ENCODE measurements at regions not wholly inside any gene's neighbourhood (a gene's known extent, or its start where the extent isn't known, plus 50 kb on each side); places are given as distances from the start of the nearest gene placed in this dataset.

DNA sequence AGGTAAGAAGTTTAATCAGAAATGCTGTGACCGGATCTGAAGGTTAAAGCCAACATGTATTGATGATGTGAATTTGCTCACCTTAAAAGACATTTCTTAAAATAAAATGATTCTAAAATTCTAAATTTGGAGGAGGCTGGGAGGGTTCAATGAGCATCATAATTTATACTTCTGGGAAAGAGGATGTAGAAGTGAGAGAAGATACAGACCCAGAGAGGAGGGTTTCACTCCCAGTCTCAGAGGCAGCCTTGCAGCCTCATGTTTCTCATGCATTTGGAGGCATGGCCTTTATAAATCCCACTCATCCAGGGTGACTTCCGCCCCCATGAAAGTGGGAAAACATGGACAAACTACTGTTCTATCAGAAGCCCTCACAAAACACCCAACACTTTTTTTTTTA lies 305.6 kb upstream of the PITRM1 start:
- DNase-seq: no peak

DNA sequence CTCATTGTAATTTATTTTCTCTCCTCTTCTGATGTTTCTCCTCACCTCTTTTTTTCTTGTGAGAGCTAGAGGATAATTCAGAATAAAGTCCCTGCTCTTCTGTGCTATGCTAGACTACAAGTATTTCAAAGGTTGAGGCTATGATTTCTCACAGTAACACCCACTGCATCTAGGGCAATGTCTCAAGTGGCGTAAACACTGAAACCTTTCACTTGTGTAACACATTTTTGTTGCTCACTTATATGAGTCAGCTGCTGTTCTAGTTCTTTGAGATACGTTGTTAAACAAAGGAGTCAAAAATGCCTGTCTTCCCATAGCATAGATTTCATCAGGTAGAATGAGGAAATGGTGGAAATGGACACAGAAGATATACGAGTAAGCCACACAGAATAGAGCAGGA lies 305.1 kb upstream of the PITRM1 start:
- DNase-seq: no peak

DNA sequence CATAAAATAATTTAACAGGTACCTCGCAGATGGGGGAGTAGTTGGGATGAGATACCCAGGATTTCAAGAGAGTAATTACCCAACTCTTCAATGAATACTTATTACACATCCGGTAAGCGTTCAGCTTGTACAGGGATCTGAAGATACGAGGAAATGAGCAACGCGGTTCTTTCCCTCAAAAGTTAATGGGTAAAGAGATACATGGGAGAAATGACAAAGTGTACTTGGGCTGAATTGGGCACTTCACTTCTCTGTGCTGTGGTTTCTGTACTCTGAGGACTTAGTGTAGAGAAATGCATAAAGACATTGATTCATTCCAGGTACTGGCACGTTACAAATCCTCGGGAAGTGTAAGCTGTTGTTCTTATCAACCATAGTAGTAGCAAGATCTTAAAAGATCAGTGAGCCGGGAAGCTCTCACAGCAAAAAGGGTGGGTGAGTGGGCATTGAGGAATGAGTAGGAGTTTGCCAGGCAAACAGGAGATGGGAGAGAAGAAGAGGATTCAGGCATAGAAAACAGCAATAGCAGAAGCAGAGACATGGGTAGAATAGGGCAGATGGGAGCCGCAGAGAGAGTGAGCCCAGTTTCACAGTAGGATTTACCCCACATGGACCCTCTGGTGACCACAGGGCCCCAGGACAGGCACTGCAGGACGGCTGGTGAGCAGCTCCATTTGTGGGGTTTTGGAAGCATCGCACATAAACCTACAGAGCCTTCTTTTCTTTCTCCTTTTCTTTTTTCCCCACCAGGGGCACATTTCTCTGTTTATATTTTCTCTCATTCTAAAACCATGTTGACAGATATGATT lies 304.3 kb upstream of the PITRM1 start:
- no peak for DNase-seq

DNA sequence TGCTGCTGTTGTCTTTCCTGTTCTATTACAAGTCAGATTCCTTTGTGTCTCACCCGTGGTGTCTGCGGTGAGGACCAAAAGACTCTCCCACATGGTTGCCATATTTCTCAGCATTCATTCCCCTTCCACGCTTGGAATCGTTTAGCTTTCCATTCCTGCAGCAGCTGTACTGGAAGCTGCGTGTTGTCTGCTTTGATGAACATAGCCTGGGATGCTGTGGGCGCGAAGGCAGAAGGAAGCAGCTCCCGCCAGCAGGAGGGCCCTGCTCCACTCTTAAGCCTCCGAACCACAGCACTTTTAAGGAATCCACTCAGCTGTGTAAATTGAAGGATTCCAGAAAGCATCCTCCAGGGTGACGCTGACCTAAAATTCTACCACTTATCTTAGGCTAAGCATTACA lies 303.6 kb upstream of the PITRM1 start:
- DNase-seq: no peak

DNA sequence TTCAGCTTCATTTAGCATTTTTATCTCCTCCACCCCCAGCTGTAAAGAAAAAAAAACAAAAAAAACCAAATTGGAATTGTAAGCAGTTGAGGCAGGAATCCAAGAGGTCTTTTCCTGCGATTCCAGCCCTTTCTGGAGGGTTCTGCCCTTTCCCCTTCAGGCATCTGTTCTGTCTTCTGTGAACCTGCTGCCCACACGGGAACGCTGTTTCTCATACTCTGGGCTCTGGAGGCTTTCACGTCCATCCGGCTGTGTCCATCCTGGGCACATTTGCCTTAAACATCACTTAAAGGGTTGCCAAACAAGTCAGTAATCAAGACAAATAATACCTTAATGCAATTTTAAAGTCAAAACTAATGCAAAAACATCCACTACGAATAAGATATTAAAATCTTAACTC lies 302.8 kb upstream of the PITRM1 start:
- DNase-seq: no peak

DNA sequence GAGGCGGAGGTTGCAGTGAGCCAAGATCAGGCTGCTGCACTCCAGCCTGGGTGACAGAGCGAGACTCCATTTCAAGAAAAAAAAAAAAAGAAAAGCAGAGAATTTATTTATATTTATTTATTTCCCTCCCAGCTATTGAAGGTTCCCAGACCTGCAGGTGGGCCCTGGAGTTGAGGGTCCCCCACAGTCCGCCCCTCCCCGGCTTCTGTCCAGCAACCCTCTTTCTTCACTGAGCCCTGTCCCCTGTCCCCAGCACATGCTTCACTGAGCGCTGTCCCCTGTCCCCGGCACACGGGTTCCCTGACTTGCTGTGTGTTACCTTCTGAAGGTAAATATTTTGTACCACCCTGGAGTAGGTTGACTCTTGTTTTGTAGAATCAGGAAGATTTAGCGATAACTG lies 301.7 kb upstream of the PITRM1 start:
- no peak for DNase-seq

DNA sequence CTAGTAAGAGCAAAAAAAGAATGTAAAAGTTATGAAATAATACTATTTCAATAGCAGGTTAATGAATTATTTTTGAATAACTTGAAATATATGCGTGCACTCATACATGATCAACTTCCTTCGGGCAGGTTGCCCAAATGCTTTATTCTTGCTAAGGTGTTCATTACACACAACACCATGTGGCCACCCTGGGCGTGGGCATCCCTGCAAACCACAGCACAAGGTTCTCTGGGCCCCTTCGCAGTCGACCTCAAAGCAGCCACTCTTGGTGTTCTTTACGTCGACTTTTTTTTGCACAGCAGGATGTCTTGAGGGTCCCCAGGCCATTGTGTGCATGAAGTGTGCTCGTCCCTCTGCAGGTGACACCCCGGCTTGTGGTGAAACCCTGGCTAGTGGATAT lies 300.7 kb upstream of the PITRM1 start:
- no peak for DNase-seq

DNA sequence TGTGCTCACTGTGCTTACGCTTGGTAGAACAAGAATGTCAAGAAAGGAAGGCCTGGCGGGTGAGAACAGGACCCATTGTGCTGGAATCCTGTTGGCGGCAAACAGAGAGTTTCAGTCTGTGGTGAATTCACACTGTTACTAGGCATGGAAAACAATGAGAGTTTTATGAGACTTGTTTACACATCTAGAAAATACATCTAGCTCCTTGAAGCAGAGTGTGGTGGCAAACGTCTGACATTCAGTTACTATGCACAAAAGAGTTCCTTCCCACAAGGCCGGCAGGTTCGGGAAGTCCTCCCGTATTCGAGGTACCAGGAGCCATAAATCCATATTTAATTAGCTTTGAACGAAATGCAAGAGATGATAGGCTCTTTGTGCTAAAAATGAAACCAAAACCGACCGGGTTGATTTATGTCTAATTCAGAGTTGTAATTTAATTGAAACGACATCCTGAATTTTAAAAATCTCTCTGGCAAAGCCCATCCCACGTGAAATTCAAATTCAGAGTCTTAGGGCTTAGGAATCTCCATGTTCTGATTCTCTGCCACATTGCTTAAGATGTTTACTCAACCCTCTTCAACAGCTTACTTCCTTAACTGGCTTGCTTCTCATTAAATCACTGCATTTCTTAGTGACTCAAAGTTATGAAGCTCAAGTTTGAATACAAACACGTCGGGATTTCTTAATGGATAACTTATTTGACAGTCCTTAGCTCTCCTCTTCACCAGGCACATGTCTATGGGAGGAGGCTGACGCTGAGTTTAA lies 299.9 kb upstream of the PITRM1 start:
- no peak for DNase-seq

DNA sequence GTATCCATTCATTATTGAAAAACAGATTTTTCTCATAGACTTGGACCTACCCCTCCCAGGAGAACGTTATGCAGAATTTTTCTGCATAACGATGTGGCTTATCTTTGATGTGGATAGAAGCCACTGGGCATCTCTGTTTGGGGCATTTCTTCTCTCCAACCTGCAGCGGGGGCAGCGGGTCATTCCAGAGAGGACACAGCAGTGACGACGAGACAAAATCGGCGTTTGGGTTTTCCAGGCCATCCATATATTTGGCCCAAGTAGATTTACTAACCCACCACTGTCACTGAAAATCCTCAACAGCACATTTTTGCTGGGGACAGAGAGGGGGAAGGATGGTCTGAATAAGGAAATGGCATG lies 299.3 kb upstream of the PITRM1 start:
- DNase-seq: no peak

DNA sequence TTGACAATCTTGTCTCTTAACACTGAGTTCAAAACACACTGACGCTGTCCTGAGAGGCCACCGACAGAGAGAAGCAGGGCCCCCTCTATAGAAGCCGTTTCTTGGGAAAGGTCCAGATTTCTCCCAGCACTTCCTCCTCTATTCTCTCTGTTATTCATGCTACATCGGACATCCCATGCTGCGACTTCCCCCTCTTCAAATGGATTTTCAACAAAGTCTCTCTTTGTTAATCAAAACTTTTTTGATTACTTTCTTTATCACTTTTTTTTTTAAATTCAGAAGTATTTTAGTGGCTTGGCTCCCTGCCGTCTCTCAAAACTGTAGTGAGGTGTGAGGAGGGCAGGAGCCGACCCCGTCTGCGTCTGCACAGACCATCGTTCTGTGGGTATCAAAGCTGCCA lies 298.9 kb upstream of the PITRM1 start:
- no peak for DNase-seq

DNA sequence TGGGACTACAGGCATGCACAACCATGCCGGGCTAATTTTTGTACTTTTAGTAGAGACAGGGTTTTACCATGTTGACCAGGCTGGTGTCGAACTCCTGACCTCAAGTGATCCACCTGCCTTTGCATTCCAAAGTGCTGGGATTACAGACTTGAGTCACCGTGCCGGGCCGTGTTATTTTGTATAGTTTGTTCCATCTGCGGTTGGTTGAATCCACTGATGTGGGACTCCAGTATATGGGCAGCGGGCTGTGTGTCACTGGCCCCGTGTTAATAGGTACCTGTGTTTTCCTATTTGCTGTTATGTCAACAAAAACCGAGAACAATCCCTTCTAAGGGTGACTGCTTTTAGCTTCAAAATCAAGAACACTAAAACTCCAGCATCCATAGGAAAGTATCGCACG lies 297.6 kb upstream of the PITRM1 start:
- DNase-seq: no peak

DNA sequence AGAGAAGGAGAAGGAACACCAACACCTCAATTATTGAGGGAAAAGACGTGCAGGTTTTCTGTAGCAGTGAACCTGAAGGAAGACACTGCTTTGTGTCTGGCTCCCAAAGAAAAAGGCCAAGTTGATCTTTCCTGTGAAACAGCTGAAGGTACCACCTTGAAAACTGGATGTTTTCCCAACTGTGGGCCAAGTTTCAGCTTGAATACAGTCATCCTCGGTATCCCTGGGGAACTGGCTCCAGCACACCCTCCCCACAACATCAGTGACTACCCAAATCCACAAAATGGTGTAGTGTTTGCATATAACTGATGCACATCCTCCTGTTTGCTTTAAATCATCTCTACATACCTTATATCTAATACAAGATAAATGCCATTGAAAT lies 297.0 kb upstream of the PITRM1 start:
- no peak for DNase-seq

DNA sequence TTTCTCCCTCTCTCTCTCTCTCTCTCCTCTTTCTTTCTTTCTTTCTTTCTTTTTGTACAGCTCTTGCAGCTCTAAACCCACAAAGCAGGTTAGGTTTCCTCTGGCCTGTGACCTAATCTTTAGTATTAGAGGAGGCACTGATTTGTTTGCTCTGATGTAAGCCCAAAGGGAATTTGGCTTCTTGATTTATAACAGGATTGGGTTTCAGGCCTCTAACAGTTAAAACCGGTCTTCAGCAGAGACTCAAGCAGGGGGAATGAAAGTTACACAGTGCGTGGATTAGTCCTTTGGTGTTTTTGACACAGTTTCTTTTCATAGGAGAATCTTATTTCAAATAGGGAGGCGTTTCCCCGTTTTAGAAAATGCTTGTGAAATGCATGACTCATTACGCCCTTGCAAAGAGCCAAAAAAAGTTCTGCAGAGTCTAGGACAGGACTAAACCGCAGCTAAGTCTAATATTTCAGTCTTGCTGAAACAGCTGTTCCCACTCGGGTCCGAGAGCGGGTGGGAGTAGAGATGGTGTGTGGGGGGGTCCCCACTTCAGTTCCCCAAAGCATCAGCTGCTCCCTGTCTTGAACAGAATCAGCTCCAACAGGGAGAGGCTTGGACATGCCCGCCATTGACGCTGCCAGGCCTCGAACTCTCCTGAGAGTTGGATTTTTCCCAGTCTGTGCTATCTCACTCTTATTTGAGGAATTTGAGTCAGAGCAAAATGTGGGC lies 296.5 kb upstream of the PITRM1 start:
- DNase-seq: no peak

DNA sequence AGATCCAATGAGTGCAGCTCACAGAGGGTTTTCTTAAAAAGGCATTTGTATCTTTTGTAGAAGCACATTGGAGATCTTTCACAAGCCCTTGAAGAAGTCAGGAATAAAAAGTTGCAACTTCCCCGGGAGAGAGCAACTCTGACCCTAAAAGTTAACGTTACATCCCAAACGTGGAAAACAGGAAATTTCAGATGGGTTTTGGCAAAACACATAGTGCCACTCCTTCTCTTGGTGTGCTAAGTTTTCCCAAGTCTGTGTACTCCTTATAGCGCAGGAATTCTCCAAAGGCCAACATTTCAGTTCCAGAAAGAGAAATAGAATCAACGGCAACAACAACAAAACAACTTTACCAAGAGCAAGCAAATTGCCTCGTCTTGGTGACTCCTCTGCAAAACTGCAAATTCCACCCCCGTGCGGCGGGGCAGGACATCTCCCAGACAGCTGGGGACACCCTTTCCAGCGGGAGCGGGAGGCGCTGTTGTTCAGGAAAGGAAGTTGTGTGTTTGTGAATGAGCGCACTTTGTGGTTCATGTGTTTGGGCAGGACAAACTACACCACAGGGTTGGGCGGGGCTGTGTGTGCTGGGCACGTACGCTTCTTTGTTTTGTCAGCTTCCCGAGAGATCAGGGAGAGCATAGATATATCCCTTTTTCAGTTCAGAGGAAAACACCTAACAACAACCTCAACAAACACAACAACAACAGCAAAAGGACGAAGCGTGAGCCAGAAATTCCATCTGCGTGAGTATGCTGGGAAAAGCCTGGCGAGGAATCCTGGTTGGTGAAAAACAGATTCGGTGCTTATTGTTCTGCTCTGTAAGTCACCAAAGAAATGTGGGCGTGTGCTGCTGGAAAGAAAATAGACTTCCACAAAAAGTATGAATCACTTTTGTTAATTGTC lies 294.7 kb upstream of the PITRM1 start:
- DNase-seq: no peak

DNA sequence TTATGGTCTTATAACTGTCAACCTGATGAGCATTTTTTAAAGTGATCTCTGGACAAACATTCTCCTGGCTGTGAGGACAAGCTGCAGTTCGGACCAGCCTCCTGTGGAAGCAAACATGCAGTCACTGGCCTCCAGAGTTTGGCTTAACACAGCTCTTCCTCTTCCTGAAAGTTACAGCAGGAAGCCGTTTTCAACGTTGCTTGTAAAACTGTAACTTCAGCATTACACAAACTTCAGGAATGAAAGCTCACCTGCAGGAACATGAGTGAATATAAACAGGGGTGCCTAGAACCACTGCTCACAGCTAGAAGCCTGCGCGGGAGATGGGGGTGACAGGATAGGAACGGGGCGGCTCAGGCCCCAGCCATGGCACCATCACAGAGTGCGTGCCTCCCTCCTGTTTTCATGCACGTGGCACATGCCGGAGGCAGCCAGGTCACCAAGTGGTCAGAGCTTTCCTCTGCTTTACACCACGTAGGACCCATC lies 292.9 kb upstream of the PITRM1 start:
- no peak for DNase-seq

DNA sequence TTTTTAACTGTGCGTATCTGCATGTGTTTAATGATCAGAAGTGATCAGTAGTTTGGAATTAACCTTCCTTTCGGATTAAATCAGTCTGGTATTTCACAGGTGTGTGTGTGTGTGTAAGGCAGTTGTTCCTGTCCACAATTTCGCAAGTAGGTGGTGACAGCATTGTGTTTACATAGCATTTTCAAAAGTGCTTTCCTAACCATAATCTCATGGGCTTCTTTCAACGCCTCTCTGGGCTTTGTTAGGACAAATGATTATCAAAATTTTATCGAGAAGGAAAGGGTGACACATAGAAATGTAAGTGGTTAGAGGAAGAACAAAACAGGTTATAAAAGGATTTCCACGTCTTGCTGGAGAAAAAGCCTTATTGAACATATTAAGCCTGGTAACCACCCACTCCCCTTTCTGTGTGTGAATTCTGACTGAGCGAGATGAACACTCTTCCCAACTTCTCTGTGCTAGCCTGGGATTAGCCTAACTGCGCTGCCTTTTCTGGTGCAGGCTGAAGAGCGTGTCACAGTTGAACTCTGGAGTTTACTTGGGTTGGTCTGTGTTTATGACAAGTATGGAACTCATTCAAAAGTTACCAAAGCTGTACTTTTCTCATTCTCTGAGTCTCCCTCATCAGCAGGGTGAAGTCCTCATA lies 292.3 kb upstream of the PITRM1 start:
- DNase-seq: no peak

DNA sequence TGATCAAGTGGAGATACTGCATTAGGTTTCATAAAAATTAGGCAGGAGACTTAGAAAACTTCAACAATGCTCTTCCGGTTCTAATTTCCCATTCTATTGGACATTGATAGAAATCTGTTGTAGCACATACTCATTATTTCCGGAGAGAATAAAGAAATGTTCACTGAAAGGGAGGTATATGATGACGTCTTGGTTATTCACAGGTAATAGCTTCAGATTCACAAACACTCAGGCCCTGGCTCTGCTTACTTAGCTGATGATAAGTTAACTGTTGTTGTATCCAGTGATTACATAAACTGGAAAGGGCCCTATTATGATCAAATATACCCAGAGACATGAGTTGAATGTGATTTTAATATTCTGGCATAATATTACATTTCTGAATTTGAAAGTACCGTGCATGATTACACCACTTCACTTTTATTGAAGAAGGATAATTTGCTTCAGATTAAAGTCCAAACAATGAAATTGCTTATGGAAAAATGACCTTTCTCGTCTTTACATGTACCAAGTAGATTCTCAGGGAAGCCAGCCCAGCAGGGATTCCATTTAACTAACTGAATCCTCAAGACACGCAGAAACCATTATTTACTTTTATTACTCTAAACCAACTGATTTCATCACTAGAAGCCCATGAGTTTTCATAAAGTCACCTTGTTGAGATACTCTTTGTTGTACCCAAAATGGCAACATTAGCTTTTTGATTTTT lies 288.0 kb upstream of the PITRM1 start:
- no peak for DNase-seq

DNA sequence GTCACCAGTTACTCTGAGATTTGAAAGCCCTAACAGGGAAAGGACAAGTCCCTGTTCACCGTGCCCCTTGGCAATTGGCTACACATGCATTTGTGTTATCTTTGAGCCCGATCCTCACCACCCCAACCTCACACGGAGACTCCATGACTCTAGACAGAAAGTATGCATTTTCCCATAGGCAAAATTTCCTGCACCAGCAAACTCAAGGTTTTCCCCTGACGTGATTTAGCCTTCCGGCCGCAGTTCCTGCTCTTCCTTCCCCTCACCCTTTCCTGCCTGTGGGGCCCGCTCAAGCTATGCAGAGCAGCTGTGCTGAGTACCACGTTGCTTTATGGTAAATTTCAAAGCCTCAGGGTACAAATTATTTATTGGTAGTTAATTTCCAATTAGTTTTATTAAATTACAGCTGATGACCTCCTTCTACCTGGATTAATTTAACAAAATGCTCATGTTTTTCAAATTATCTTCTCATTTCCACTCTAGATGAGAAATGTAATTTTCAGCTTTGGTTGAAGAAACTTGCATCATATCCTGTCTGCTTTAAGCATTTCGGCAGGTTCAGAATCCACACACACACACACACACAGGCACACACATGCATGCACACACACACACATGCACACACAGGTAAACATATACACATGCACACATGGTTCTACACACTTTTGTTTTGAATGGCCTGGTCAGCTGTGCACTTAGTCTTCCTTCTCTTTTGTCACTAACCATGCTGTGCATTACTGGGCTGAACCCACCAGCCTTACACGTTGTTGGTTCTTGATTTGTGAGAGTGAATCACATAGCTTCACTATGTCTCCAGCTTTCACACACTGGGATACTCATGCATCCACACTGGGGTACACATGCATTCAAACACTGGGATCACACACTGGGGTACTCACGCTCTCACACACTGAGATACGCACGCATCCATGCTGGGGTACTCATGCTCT lies 283.1 kb upstream of the PITRM1 start:
- DNase-seq: no peak

DNA sequence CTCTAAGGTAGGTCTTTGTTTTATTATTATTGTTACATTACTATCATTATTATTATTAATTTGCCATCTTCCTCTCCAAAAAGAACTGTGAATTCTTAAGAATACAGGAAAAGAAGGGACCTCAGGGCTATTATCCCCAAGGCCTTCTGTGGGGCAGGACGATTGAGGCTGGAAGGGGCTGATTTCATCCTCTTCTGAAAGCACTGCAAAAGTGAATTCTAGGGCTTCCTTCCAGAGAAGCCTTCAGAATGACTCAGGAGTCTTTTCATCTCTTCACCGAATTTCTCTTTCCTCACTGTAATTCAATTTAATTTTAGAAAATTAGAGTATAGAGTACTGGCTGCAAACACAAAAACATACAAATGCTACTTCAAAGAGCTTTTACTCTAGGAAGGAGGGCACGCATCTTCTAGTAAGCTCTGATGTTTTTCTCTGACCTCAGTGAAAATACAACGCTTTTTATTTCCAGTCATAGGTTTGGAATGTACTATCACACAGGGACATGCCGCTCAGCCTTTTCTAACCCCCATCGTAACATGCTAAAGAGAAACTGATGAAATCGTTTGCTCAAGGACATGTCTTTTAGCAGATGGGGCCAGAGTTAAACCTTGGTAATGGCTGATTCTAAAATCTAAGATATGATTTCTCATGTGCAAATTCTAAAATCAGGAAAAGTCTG lies 280.2 kb upstream of the PITRM1 start:
- DNase-seq: no peak

DNA sequence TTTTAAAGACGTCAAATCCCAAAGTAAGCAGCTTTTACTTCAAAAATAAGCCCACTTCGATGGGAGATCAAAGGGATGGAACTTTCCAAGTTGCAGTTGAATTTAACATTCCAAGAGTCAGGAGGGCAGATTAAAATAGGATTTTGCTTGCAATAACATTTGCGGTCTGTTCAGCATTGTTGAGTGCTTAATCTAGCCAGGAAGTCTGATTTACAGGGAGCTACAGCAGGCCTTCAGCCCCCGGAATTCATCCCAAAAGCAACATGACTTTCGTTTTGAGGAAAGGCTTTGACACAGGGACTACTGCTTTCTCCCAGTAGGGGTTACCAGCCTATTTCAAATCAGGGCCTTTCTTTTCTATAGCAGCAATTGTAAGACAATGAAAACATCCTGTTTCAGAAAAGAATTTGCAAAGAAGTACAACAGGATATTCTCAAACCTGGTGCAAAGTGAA lies 279.6 kb upstream of the PITRM1 start:
- no peak for DNase-seq
